ENCODE measurements at regions not wholly inside any gene's neighbourhood (a gene's known extent, or its start where the extent isn't known, plus 50 kb on each side); places are given as distances from the start of the nearest gene placed in this dataset.
A peak's percentile ranks its signal among the peaks of the same experiment; 100 is the strongest.
"Not testable (repeated sequence)": the region's sequence is repeated elsewhere in the genome, so short reads cannot be mapped to it uniquely, and the experiment has no call there.

- no peak for TF ChIP-seq CTCF (IDR thresholded peaks at IDR 0.05)
- intact Hi-C loops (cut with DNase I, micrococcal nuclease): no loop called here
Observed at GRCh38 chr7:65264258-65264657, 109.4 kb upstream of the ZNF92 start.

GRCh38 chr7:65260673-65261072, 113.0 kb upstream of the ZNF92 start:
- H3K9me3 ChIP-seq; H3K4me1 ChIP-seq (ENCODE audit: low read depth); H3K4me3 ChIP-seq; ATAC-seq; intact Hi-C loops (cut with DNase I, micrococcal nuclease); DNase-seq; H3K36me3 ChIP-seq (ENCODE audit: low read depth): not testable (repeated sequence)

More at GRCh38 chr7:65264258-65264657, 109.4 kb upstream of the ZNF92 start:
- Histone ChIP-seq H3K9me3 (no peaks in the 10 kb centered on the region), H3K4me1 (ENCODE audit: low read depth) (no peaks in the 10 kb centered on the region), H3K4me3 (no peak overlapping the region), H3K36me3 (ENCODE audit: low read depth) (no peaks in the 10 kb centered on the region)
- no peak for DNase-seq
- no peak for ATAC-seq

- H3K4me1 ChIP-seq (ENCODE audit: low read depth): not testable (repeated sequence)
Observed at GRCh38 chr7:65259864-65260525, 113.7 kb upstream of the ZNF92 start.

GRCh38 chr7:65254061-65254460, 119.6 kb upstream of the ZNF92 start:
- no peaks in the 10 kb centered on the region for H3K9me3 ChIP-seq
- no peak overlapping the region for H3K4me3 ChIP-seq
- TF ChIP-seq CTCF (IDR thresholded peaks at IDR 0.05): no peak
- ATAC-seq: no peak
- H3K4me1 ChIP-seq (ENCODE audit: low read depth): no peaks in the 10 kb centered on the region
- intact Hi-C loops (cut with DNase I, micrococcal nuclease): no loop called here
- no peaks in the 10 kb centered on the region for H3K36me3 ChIP-seq (ENCODE audit: low read depth)
- DNase-seq: no peak

More at GRCh38 chr7:65259864-65260525, 113.7 kb upstream of the ZNF92 start:
- DNase-seq; H3K9me3 ChIP-seq; H3K36me3 ChIP-seq (ENCODE audit: low read depth); H3K4me3 ChIP-seq; ATAC-seq; intact Hi-C loops (cut with DNase I, micrococcal nuclease): not testable (repeated sequence)

- ATAC-seq (peak; percentile 68), DNase-seq (peak; percentile 14 to 54 (median 37))
- Histone ChIP-seq H3K36me3 (ENCODE audit: low read depth) (no peaks in the 10 kb centered on the region), H3K4me1 (ENCODE audit: low read depth) (no peaks in the 10 kb centered on the region), H3K4me3 (no peak overlapping the region), H3K9me3 (no peaks in the 10 kb centered on the region)
- intact Hi-C loops (cut with DNase I, micrococcal nuclease): no loop called here
- TF ChIP-seq CTCF (IDR thresholded peaks at IDR 0.05): no peak
Observed at GRCh38 chr7:65251851-65252620, 121.6 kb upstream of the ZNF92 start.

- ATAC-seq (no peak), DNase-seq (no peak)
- no peak for TF ChIP-seq CTCF (IDR thresholded peaks at IDR 0.05)
- no peaks in the 10 kb centered on the region for H3K9me3 ChIP-seq
- H3K36me3 ChIP-seq (ENCODE audit: low read depth): no peaks in the 10 kb centered on the region
- no peaks in the 10 kb centered on the region for H3K4me1 ChIP-seq (ENCODE audit: low read depth)
- intact Hi-C loops (cut with DNase I, micrococcal nuclease): no loop called here
- no peak overlapping the region for H3K4me3 ChIP-seq
Observed at GRCh38 chr7:65250697-65251395, 122.8 kb upstream of the ZNF92 start.
